Endothelial cell of umbilical vein (primary cell): ENCODE measurements at regions not wholly inside any gene's neighbourhood (a gene's known extent, or its start where the extent isn't known, plus 50 kb on each side); places are given as distances from the start of the nearest gene placed in this dataset.

ENCODE experiments used
- BruUV-seq: library from RNA; stranded (reverse); fragments of 400-500 nt; replicated peaks from 2 replicates; lab custom pipeline; 2021; lab: Mats Ljungman, UMichigan
- CTCF ChIA-PET: fragments of 300-600, 350-600 bp; sonication (Branson Sonifier 250); formaldehyde crosslinking; loops from one replicate; lab custom pipeline; 2021; ENCODE audit warnings: antibody characterized with exemption, inconsistent platforms; lab: Charles Lee
- POLR2A ChIA-PET: fragments of 300-600, 350-600 bp; sonication (Branson Sonifier 250); formaldehyde crosslinking; loops from one replicate; lab custom pipeline; 2021; ENCODE audit warnings: antibody characterized with exemption, inconsistent platforms; lab: Charles Lee
- DNase-seq: peaks from one replicate; pipeline ENCODE4 v3.0.0-alpha.2; 2011; ENCODE audit warnings: low read depth, low spot score
- FAIRE-seq: peaks from 2 replicates; lab custom pipeline; 2011; peaks lifted over from hg19 to GRCh38; lab: Jason Lieb, UNC
- H2AFZ ChIP-seq: 2 replicates; pipeline ENCODE4 v1.6.0; 2012; ENCODE audit warnings: low read depth, low read length, control low read depth, inconsistent platforms
- H3K27ac ChIP-seq: 2 replicates; pipeline ENCODE4 v1.5.1; 2011; ENCODE audit warnings: low read depth, mild to moderate bottlenecking, control low read depth, low read length, moderate library complexity; ENCODE audit not compliant: insufficient read depth
- H3K27me3 ChIP-seq, 2 experiments: 2 replicates each; pipeline versions ENCODE4 v1.6.0 to v1.6.1; 2011; ENCODE audit warnings: low read length in 2 of 2, mixed read lengths in 1 of 2; ENCODE audit not compliant: control insufficient read depth in 2 of 2, insufficient read depth in 2 of 2
- H3K36me3 ChIP-seq, 2 experiments: 2 replicates in 1 of 2; 3 replicates in 1 of 2; pipeline ENCODE4 v1.5.1; 2011; ENCODE audit warnings: low read length in 2 of 2, mild to moderate bottlenecking in 1 of 2, moderate library complexity in 1 of 2; ENCODE audit not compliant: control insufficient read depth in 2 of 2, insufficient read depth in 2 of 2; ENCODE audit errors: extremely low read depth in 1 of 2
- H3K4me1 ChIP-seq: 3 replicates; pipeline ENCODE4 v1.5.1; 2011; ENCODE audit warnings: mild to moderate bottlenecking, low read length; ENCODE audit not compliant: control insufficient read depth, insufficient read depth; ENCODE audit errors: extremely low read depth
- H3K4me2 ChIP-seq: 2 replicates; pipeline ENCODE4 v1.6.1; 2011; ENCODE audit warnings: low read length, control low read depth, mixed read lengths; ENCODE audit not compliant: insufficient read depth
- H3K4me3 ChIP-seq, 3 experiments: fragments of 200-600 bp in 1 of 3; sonication (generic), shearing (Covaris generic) in 1 of 3; replicated peaks in 1 of 3; 2 replicates each; pipeline ENCODE4 v1.5.1; 2011 to 2016; ENCODE audit warnings: control low read depth in 3 of 3, low read length in 3 of 3, mild to moderate bottlenecking in 2 of 3, inconsistent platforms in 1 of 3, low read depth in 1 of 3, moderate library complexity in 1 of 3; ENCODE audit not compliant: insufficient read depth in 1 of 3
- H3K79me2 ChIP-seq: 2 replicates; pipeline ENCODE4 v1.6.0; 2012; ENCODE audit warnings: low read length, inconsistent platforms; ENCODE audit not compliant: control insufficient read depth, insufficient read depth
- H3K9ac ChIP-seq: replicated peaks from 2 replicates; pipeline ENCODE3; 2011; ENCODE audit warnings: low read length, control low read depth; ENCODE audit not compliant: insufficient read depth; ENCODE audit errors: extremely low read depth
- H3K9me1 ChIP-seq: replicated peaks from 3 replicates; pipeline ENCODE4 v1.6.0; 2011; ENCODE audit warnings: mild to moderate bottlenecking, low read length; ENCODE audit not compliant: control insufficient read depth, insufficient read depth; ENCODE audit errors: extremely low read depth
- H3K9me3 ChIP-seq: replicated peaks from 2 replicates; pipeline ENCODE4 v1.5.1; 2012; ENCODE audit warnings: low read length, inconsistent platforms; ENCODE audit not compliant: control insufficient read depth, insufficient read depth
- H4K20me1 ChIP-seq: replicated peaks from 2 replicates; pipeline ENCODE3; 2011; ENCODE audit warnings: mild to moderate bottlenecking, low read length; ENCODE audit not compliant: control insufficient read depth, insufficient read depth; ENCODE audit errors: extremely low read depth
- EZH2 ChIP-seq: IDR thresholded peaks from 2 replicates; pipeline ENCODE4 v1.6.1; 2012; ENCODE audit warnings: borderline replicate concordance, low read depth, mild to moderate bottlenecking, moderate library complexity, low read length, inconsistent platforms; ENCODE audit not compliant: severe bottlenecking
- FOS ChIP-seq: IDR thresholded peaks from 2 replicates; pipeline ENCODE4 v1.6.1; 2011; ENCODE audit warnings: mild to moderate bottlenecking, low read length, moderate library complexity, borderline replicate concordance; ENCODE audit not compliant: insufficient read depth
- GATA2 ChIP-seq: IDR thresholded peaks from 2 replicates; pipeline ENCODE4 v1.7.0; 2011; ENCODE audit warnings: low read depth, mild to moderate bottlenecking, moderate library complexity, mixed read lengths, low read length; ENCODE audit not compliant: insufficient read length, insufficient read depth
- JUN ChIP-seq: IDR thresholded peaks from 2 replicates; pipeline ENCODE4 v1.6.1; 2011; ENCODE audit warnings: borderline replicate concordance, low read depth; ENCODE audit not compliant: insufficient read length, insufficient read depth
- MYC ChIP-seq: IDR thresholded peaks from one replicate; pipeline ENCODE4 v1.6.1; 2011; ENCODE audit warnings: mild to moderate bottlenecking, low read depth, low read length
- POLR2A ChIP-seq: IDR thresholded peaks from 2 replicates; pipeline ENCODE4 v1.6.1; 2012; ENCODE audit warnings: low read depth, mild to moderate bottlenecking, control low read depth, low read length
- POLR2AphosphoS5 ChIP-seq: IDR thresholded peaks from 2 replicates; pipeline ENCODE4 v1.6.1; 2012; ENCODE audit warnings: low read depth, mild to moderate bottlenecking, control low read depth, low read length, moderate library complexity; ENCODE audit not compliant: insufficient read depth
- dilution Hi-C: fragments of 300-500 bp; cut with MboI; formaldehyde crosslinking; loops from one replicate; pipeline ENCODE4 v1.15.0; 2019; ENCODE audit warnings: low sequenced_read_pairs; ENCODE audit not compliant: extremely low pct_ligation_motif_present
- intact Hi-C: fragments of 100-400 bp; cut with micrococcal nuclease; formaldehyde crosslinking; loops from one replicate; pipeline ENCODE4 v1.10.0; 2022
- TF ChIP-seq, protein P1 (sequence below): IDR thresholded peaks from 2 replicates; pipeline ENCODE4 v1.6.1; 2011; ENCODE audit not compliant: insufficient read depth, insufficient read length
- TF ChIP-seq, protein P2 (sequence below), 2 donors: IDR thresholded peaks; 1 replicate in 1 of 2; 2 replicates in 1 of 2; pipeline ENCODE4 v1.5.1; 2011; ENCODE audit warnings: low read length in 2 of 2, mild to moderate bottlenecking in 2 of 2, moderate library complexity in 2 of 2, control low read depth in 1 of 2, inconsistent platforms in 1 of 2, low read depth in 1 of 2; ENCODE audit not compliant: insufficient read depth in 1 of 2; ENCODE audit errors: extremely low read depth in 1 of 2

DNA sequence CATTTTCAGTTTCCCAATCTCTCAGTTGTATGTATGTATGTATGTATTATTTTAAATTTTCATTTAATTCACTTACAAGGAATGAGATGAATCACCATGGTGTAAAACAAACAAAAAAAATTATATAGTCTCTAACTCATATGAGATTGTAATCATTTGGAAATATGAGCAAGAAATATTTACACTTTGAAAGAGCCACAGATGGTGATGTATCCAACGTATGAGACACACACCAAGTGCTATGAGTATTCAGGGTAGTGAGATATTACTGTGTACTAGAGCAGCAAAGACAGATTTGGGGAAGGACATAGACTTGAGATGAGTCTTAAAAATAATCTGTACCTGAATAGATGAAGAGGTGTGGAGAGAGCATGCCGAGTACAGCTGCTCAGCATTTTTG lies 1154.4 kb downstream of the RAPGEF2 start:
- Histone ChIP-seq H2AFZ (no peak overlapping the region), H3K4me1 (no peaks in the 10 kb centered on the region), H3K9ac (no peak overlapping the region), H4K20me1 (no peaks in the 10 kb centered on the region), H3K9me1 (no peaks in the 10 kb centered on the region), H3K4me2 (no peak overlapping the region), H3K36me3 (no peaks in the 10 kb centered on the region), H3K9me3 (peaks cover 2% of the 10 kb centered on the region), H3K27me3 (no peaks in the 10 kb centered on the region), H3K4me3 (no peak overlapping the region), H3K79me2 (no peaks in the 10 kb centered on the region), H3K27ac (no peak overlapping the region)
- CTCF ChIA-PET: no interaction called here
- DNase-seq (no peak), FAIRE-seq (no peak)
- no TSS peak for BruUV-seq
- POLR2A ChIA-PET: no interaction called here
- dilution Hi-C loops: no loop called here
- TF ChIP-seq MYC (no peak), POLR2A (no peak), POLR2AphosphoS5 (no peak), FOS (no peak), GATA2 (no peak), EZH2 (no peak), JUN (no peak)
- TF ChIP-seq, protein P1, sequence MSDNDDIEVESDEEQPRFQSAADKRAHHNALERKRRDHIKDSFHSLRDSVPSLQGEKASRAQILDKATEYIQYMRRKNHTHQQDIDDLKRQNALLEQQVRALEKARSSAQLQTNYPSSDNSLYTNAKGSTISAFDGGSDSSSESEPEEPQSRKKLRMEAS: no peak
- TF ChIP-seq, protein P2, sequence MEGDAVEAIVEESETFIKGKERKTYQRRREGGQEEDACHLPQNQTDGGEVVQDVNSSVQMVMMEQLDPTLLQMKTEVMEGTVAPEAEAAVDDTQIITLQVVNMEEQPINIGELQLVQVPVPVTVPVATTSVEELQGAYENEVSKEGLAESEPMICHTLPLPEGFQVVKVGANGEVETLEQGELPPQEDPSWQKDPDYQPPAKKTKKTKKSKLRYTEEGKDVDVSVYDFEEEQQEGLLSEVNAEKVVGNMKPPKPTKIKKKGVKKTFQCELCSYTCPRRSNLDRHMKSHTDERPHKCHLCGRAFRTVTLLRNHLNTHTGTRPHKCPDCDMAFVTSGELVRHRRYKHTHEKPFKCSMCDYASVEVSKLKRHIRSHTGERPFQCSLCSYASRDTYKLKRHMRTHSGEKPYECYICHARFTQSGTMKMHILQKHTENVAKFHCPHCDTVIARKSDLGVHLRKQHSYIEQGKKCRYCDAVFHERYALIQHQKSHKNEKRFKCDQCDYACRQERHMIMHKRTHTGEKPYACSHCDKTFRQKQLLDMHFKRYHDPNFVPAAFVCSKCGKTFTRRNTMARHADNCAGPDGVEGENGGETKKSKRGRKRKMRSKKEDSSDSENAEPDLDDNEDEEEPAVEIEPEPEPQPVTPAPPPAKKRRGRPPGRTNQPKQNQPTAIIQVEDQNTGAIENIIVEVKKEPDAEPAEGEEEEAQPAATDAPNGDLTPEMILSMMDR (IDR thresholded peaks at IDR 0.05; ENCODE audit: extremely low read depth in 1 of 2, insufficient read depth in 1 of 2, low read depth in 1 of 2, low read length in 2 of 2): no peak
- intact Hi-C loops: no loop called here
